Peyer's patch (tissue), 4 donors: ENCODE measurements at regions not wholly inside any gene's neighbourhood (a gene's known extent, or its start where the extent isn't known, plus 50 kb on each side); places are given as distances from the start of the nearest gene placed in this dataset.

ENCODE experiments used
- DNase-seq, 3 donors: peaks; one replicate each; pipeline ENCODE4 v3.0.0-alpha.2; 2017 to 2019
- H3K27ac ChIP-seq, 4 donors: fragments of 200-600 bp; sonication (generic); one replicate each; pipeline ENCODE4 v1.5.1; 2016 to 2019
- H3K27me3 ChIP-seq, 2 donors: fragments of 200-600 bp; sonication (generic); one replicate each; pipeline ENCODE4 v1.5.1; 2019
- H3K36me3 ChIP-seq, 3 donors: fragments of 200-600 bp; sonication (generic); one replicate each; pipeline ENCODE4 v1.5.1; 2016 to 2019
- H3K4me1 ChIP-seq, 4 donors: fragments of 200-600 bp; sonication (generic); one replicate each; pipeline ENCODE4 v1.5.1; 2016 to 2019
- H3K4me3 ChIP-seq, 4 donors: fragments of 200-600 bp; sonication (generic); 1 replicate in 3 of 4; 2 replicates in 1 of 4; pipeline ENCODE4 v1.5.1; 2016 to 2019; ENCODE audit warnings: mild to moderate bottlenecking in 1 of 4
- H3K9me3 ChIP-seq, 4 donors: fragments of 200-600 bp; sonication (generic); one replicate each; pipeline ENCODE4 v1.5.1; 2016 to 2019; ENCODE audit warnings: mild to moderate bottlenecking in 1 of 4
- CTCF ChIP-seq, 6 experiments: fragments of 450-650 bp in 4 of 6; fragments of 200-600 bp in 2 of 6; sonication (generic) in 1 of 6; IDR thresholded peaks; one replicate each; pipeline ENCODE4 v1.5.1; 2017 to 2019; ENCODE audit warnings: antibody characterized with exemption in 6 of 6, mild to moderate bottlenecking in 3 of 6, moderate library complexity in 1 of 6
- POLR2A ChIP-seq, 2 donors: fragments of 450-650 bp; IDR thresholded peaks; one replicate each; pipeline ENCODE4 v1.5.1; 2017; ENCODE audit warnings: antibody characterized with exemption in 2 of 2, mild to moderate bottlenecking in 2 of 2, moderate library complexity in 2 of 2

- Histone ChIP-seq H3K36me3 (no peaks in the 10 kb centered on the region), H3K4me1 (peaks cover 0 to 6% (median 0%) of the 10 kb centered on the region in 4 donors), H3K27ac (peak overlapping the region; percentile 28 to 78 (median 67)), H3K9me3 (no peaks in the 10 kb centered on the region), H3K4me3 (peak overlapping the region in 1 of 4 donors; percentile 8), H3K27me3 (no peaks in the 10 kb centered on the region)
- TF ChIP-seq CTCF (IDR thresholded peaks at IDR 0.05) (no peak), POLR2A (IDR thresholded peaks at IDR 0.05) (no peak)
- peak in 2 of 3 donors; percentile 43 to 63 for DNase-seq
Measured at GRCh38 chr7:17234398-17235031, 63.9 kb upstream of the AHR start.

- H3K4me1 ChIP-seq, result peaks cover 0 to 6% (median 0%) of the 10 kb centered on the region in 4 donors
- H3K9me3 ChIP-seq, result no peaks in the 10 kb centered on the region
- TF ChIP-seq POLR2A (IDR thresholded peaks at IDR 0.05) (no peak), CTCF (IDR thresholded peaks at IDR 0.05) (no peak)
- DNase-seq, result no peak
- H3K27ac ChIP-seq, result no peak overlapping the region
- H3K4me3 ChIP-seq, result no peak overlapping the region
- H3K27me3 ChIP-seq, result no peaks in the 10 kb centered on the region
- no peaks in the 10 kb centered on the region for H3K36me3 ChIP-seq
Measured at GRCh38 chr7:17236171-17236570, 62.3 kb upstream of the AHR start.

GRCh38 chr7:17236603-17237002, 61.8 kb upstream of the AHR start:
- Histone ChIP-seq H3K27me3 (no peaks in the 10 kb centered on the region), H3K4me3 (no peak overlapping the region), H3K9me3 (no peaks in the 10 kb centered on the region), H3K36me3 (no peaks in the 10 kb centered on the region), H3K4me1 (peaks cover 0 to 6% (median 0%) of the 10 kb centered on the region in 4 donors), H3K27ac (no peak overlapping the region)
- TF ChIP-seq POLR2A (IDR thresholded peaks at IDR 0.05) (no peak), CTCF (IDR thresholded peaks at IDR 0.05) (no peak)
- DNase-seq, result no peak

GRCh38 chr7:17239046-17239445, 59.4 kb upstream of the AHR start:
- no peaks in the 10 kb centered on the region for H3K27me3 ChIP-seq
- DNase-seq, result no peak
- no peaks in the 10 kb centered on the region for H3K36me3 ChIP-seq
- no peaks in the 10 kb centered on the region for H3K9me3 ChIP-seq
- H3K27ac ChIP-seq, result no peak overlapping the region
- H3K4me1 ChIP-seq, result peaks cover 0 to 1% (median 0%) of the 10 kb centered on the region in 4 donors
- no peak overlapping the region for H3K4me3 ChIP-seq
- no peak for TF ChIP-seq CTCF (IDR thresholded peaks at IDR 0.05)
- TF ChIP-seq POLR2A (IDR thresholded peaks at IDR 0.05), result no peak

GRCh38 chr7:17239683-17240521, 58.5 kb upstream of the AHR start:
- TF ChIP-seq CTCF (IDR thresholded peaks at IDR 0.05), result no peak
- TF ChIP-seq POLR2A (IDR thresholded peaks at IDR 0.05), result no peak
- no peak overlapping the region for H3K27ac ChIP-seq
- H3K27me3 ChIP-seq, result no peaks in the 10 kb centered on the region
- H3K4me3 ChIP-seq, result no peak overlapping the region
- H3K36me3 ChIP-seq, result no peaks in the 10 kb centered on the region
- no peak for DNase-seq
- no peaks in the 10 kb centered on the region for H3K9me3 ChIP-seq
- no peaks in the 10 kb centered on the region for H3K4me1 ChIP-seq
